Liver (tissue), 8 donors: ENCODE measurements at regions not wholly inside any gene's neighbourhood (a gene's known extent, or its start where the extent isn't known, plus 50 kb on each side); places are given as distances from the start of the nearest gene placed in this dataset.

ENCODE experiments used
- DNase-seq: peaks from one replicate; pipeline ENCODE4 v3.0.0-alpha.2; 2017; ENCODE audit warnings: low spot score
- H3K27ac ChIP-seq, 2 donors: one replicate each; pipeline ENCODE4 v1.7.0; 2013; ENCODE audit warnings: inconsistent platforms in 2 of 2, low read length in 2 of 2, control low read depth in 1 of 2, low read depth in 1 of 2, mild to moderate bottlenecking in 1 of 2
- H3K27me3 ChIP-seq, 4 donors: one replicate each; pipeline versions ENCODE4 v1.6.1 to v1.7.0; 2013; ENCODE audit warnings: low read length in 3 of 4, inconsistent platforms in 1 of 4, mild to moderate bottlenecking in 1 of 4, moderate library complexity in 1 of 4; ENCODE audit not compliant: control insufficient read depth in 4 of 4, insufficient read depth in 4 of 4
- H3K36me3 ChIP-seq, 4 donors: one replicate each; pipeline versions ENCODE4 v1.6.1 to v1.7.0; 2013; ENCODE audit warnings: low read length in 3 of 4, mild to moderate bottlenecking in 3 of 4, low read depth in 1 of 4, moderate library complexity in 1 of 4; ENCODE audit not compliant: control insufficient read depth in 4 of 4, insufficient read depth in 3 of 4
- H3K4me1 ChIP-seq, 4 donors: one replicate each; pipeline versions ENCODE4 v1.6.1 to v1.7.0; 2013; ENCODE audit warnings: low read length in 3 of 4, mild to moderate bottlenecking in 3 of 4, moderate library complexity in 1 of 4; ENCODE audit not compliant: control insufficient read depth in 4 of 4, insufficient read depth in 4 of 4
- H3K4me3 ChIP-seq, 3 donors: one replicate each; pipeline versions ENCODE4 v1.6.1 to v1.7.0; 2013; ENCODE audit warnings: low read length in 3 of 3, control low read depth in 1 of 3, low read depth in 1 of 3, mild to moderate bottlenecking in 1 of 3
- H3K9ac ChIP-seq, 2 donors: one replicate each; pipeline ENCODE4 v1.7.0; 2013; ENCODE audit warnings: low read length in 2 of 2, mild to moderate bottlenecking in 2 of 2, moderate library complexity in 2 of 2, control low read depth in 1 of 2, low read depth in 1 of 2
- H3K9me3 ChIP-seq, 4 donors: one replicate each; pipeline versions ENCODE4 v1.6.1 to v1.7.0; 2013; ENCODE audit warnings: low read length in 3 of 4; ENCODE audit not compliant: control insufficient read depth in 4 of 4
- EGR1 ChIP-seq, 2 donors: IDR thresholded peaks; 2 replicates each; pipeline ENCODE4 v1.6.1; 2016 to 2018; ENCODE audit warnings: antibody characterized with exemption in 2 of 2, low read depth in 2 of 2
- FOXA1 ChIP-seq: IDR thresholded peaks from 2 replicates; pipeline ENCODE4 v1.6.1; 2016; ENCODE audit warnings: antibody characterized with exemption
- HNF4A ChIP-seq, 2 donors: conservative IDR thresholded peaks; 2 replicates each; pipeline ENCODE4 v1.6.1; 2016; ENCODE audit warnings: antibody characterized with exemption in 2 of 2, mild to moderate bottlenecking in 2 of 2
- HNF4G ChIP-seq: IDR thresholded peaks from 2 replicates; pipeline ENCODE4 v1.6.1; 2016; ENCODE audit warnings: antibody characterized with exemption
- NR2F2 ChIP-seq: IDR thresholded peaks from 2 replicates; pipeline ENCODE4 v1.6.1; 2016; ENCODE audit warnings: antibody characterized with exemption
- RXRA ChIP-seq, 2 donors: IDR thresholded peaks; 2 replicates each; pipeline ENCODE4 v1.6.1; 2017 to 2018; ENCODE audit warnings: antibody characterized with exemption in 2 of 2, mild to moderate bottlenecking in 1 of 2
- TAF1 ChIP-seq: conservative IDR thresholded peaks from 2 replicates; pipeline ENCODE4 v1.6.1; 2016; ENCODE audit warnings: antibody characterized with exemption, mild to moderate bottlenecking
- YY1 ChIP-seq: IDR thresholded peaks from 2 replicates; pipeline ENCODE4 v1.6.1; 2016; ENCODE audit warnings: antibody characterized with exemption, mild to moderate bottlenecking
- WGBS: extraction: QIAGEN DNeasy Blood & Tissue Kit; methylation state at CpG from one replicate; pipeline ENCODE4 v1.1.7; 2013; 5-methylcytosine and 5-hydroxymethylcytosine counted together
- TF ChIP-seq, protein P1 (sequence below): fragments of 150-350 bp; IDR thresholded peaks from 2 replicates; pipeline ENCODE4 v1.5.1; 2017; ENCODE audit warnings: improper control_type of control experiment, low read depth, low read length; ENCODE audit not compliant: missing input control
- TF ChIP-seq, protein P2 (sequence below): IDR thresholded peaks from 2 replicates; pipeline ENCODE4 v1.6.1; 2016; ENCODE audit warnings: antibody characterized with exemption
- donor health status: healthy.
- donor health status: healthy.
- donor health status: healthy.
- donor health status: healthy.
- donor health status: healthy.

DNA sequence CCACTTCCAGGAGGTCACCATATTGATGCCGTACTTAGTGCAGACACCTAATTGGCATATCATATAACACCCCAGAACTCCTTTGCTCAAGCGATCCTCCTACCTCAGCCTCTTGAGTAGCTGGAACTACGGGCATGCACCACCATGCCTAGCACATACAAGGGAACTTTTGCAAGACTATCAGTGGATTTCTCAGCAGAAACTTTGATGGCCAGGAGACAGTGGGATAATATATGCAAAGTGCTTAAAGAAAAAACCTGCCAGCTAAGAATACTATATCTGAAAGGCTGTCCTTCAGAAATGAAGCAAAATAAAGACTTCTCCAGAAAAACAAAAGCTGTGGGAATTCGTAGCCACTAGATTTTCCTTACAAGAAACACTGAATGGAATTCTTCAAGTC lies 387.1 kb downstream of the DHX35 start:
- no peak overlapping the region for H3K27ac ChIP-seq
- peaks cover 0 to 11% (median 6%) of the 10 kb centered on the region in 4 donors for H3K9me3 ChIP-seq
- TF ChIP-seq HNF4G (no peak), FOXA1 (no peak), RXRA (IDR thresholded peaks at IDR 0.05) (no peak), TAF1 (no peak), NR2F2 (no peak)
- TF ChIP-seq, protein P1, sequence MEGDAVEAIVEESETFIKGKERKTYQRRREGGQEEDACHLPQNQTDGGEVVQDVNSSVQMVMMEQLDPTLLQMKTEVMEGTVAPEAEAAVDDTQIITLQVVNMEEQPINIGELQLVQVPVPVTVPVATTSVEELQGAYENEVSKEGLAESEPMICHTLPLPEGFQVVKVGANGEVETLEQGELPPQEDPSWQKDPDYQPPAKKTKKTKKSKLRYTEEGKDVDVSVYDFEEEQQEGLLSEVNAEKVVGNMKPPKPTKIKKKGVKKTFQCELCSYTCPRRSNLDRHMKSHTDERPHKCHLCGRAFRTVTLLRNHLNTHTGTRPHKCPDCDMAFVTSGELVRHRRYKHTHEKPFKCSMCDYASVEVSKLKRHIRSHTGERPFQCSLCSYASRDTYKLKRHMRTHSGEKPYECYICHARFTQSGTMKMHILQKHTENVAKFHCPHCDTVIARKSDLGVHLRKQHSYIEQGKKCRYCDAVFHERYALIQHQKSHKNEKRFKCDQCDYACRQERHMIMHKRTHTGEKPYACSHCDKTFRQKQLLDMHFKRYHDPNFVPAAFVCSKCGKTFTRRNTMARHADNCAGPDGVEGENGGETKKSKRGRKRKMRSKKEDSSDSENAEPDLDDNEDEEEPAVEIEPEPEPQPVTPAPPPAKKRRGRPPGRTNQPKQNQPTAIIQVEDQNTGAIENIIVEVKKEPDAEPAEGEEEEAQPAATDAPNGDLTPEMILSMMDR = no peak
- TF ChIP-seq, protein P2, sequence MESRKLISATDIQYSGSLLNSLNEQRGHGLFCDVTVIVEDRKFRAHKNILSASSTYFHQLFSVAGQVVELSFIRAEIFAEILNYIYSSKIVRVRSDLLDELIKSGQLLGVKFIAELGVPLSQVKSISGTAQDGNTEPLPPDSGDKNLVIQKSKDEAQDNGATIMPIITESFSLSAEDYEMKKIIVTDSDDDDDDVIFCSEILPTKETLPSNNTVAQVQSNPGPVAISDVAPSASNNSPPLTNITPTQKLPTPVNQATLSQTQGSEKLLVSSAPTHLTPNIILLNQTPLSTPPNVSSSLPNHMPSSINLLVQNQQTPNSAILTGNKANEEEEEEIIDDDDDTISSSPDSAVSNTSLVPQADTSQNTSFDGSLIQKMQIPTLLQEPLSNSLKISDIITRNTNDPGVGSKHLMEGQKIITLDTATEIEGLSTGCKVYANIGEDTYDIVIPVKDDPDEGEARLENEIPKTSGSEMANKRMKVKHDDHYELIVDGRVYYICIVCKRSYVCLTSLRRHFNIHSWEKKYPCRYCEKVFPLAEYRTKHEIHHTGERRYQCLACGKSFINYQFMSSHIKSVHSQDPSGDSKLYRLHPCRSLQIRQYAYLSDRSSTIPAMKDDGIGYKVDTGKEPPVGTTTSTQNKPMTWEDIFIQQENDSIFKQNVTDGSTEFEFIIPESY = no peak
- H3K27me3 ChIP-seq = no peaks in the 10 kb centered on the region
- H3K4me1 ChIP-seq = no peaks in the 10 kb centered on the region
- H3K36me3 ChIP-seq = no peaks in the 10 kb centered on the region
- no peak overlapping the region for H3K9ac ChIP-seq
- H3K4me3 ChIP-seq = no peak overlapping the region
- 81% methylated on average over 4 of the region's 4 CpGs for WGBS
- no peak for DNase-seq

DNA sequence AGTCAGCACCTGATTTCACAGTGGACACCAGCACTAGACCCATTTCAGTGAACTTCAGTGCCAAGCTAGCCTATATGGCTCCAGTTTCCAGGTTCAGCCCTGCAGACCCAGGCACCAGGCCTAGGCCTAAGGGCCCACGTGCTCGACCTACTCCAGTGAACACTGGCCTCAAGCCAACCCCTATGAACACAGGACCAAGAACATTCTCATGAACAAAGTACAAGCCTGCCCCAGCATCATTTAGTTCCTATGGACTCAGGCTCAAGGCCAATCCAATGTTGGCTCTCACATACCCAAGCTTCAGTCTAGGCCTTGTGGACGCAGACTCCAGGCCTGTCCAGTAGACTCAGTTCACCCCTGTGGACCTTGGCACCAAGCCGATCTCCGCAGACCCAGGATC lies 385.5 kb downstream of the DHX35 start:
- Histone ChIP-seq H3K4me3 (no peak overlapping the region), H3K9me3 (peaks cover 0 to 11% (median 6%) of the 10 kb centered on the region in 4 donors), H3K27ac (no peak overlapping the region), H3K9ac (no peak overlapping the region), H3K27me3 (no peaks in the 10 kb centered on the region), H3K36me3 (no peaks in the 10 kb centered on the region), H3K4me1 (no peaks in the 10 kb centered on the region)
- no peak for TF ChIP-seq HNF4A (conservative IDR thresholded peaks at IDR 0.05)
- no peak for DNase-seq
- WGBS = 83% methylated on average over 5 of the region's 5 CpGs

DNA sequence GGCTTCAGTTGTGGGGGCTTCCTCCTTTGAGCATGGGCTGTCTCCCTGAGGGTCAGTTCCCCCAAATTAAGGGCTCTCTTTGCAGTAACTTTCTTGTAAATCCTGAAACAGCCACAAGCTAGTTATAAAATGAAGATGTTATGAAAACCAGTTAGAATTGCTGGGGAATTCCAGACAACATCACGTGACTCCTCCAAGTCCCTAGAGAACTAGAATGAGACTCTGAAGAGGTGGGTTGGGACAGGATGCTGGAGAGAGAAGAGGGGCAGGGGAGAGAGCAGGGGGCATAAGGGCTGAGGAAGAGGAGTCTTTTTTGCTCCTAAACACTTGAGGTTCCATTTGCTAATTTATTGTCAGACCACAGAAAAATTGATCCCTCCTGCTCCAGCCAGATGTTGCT lies 380.3 kb downstream of the DHX35 start:
- Histone ChIP-seq H3K36me3 (no peaks in the 10 kb centered on the region), H3K9me3 (peaks cover 0 to 4% (median 0%) of the 10 kb centered on the region in 4 donors), H3K9ac (no peak overlapping the region), H3K27ac (no peak overlapping the region), H3K4me1 (no peaks in the 10 kb centered on the region), H3K4me3 (no peak overlapping the region), H3K27me3 (peaks cover 0 to 2% (median 0%) of the 10 kb centered on the region in 4 donors)
- no peak for TF ChIP-seq EGR1 (IDR thresholded peaks at IDR 0.05; ENCODE audit: low read depth in 2 of 2)
- no peak for TF ChIP-seq YY1
- no peak for TF ChIP-seq FOXA1
- DNase-seq = no peak
- WGBS = 76% methylated on average over 1 of the region's 1 CpG
